ENCODE measurements at regions not wholly inside any gene's neighbourhood (a gene's known extent, or its start where the extent isn't known, plus 50 kb on each side); places are given as distances from the start of the nearest gene placed in this dataset.

DNA sequence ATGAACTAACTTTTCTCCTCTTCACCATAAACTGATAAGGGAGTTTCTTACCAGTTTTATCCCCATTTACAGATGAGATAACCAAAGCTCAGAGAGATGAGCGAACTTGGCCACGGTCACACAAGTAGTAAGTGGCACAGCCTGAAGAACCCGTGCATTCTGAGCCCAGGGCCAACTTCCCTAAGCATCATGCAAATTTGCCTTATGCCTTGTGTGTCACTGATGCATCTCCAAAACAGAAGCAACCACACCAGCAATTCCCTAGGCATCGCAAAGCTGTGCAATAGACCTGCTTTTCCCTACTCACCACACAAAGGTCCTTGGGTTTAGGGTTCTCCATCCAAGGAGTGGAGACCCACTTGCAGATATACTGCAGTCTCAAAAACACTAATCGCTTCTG is 304.5 kb upstream of the KAZN start:
- no peaks in the 10 kb centered on the region for H3K36me3 Mint-ChIP-seq (ENCODE audit: low read depth)
- intact Hi-C loops (cut with micrococcal nuclease): no loop called here
- DNase-seq (ENCODE audit: low spot score): no peak
- no peaks in the 10 kb centered on the region for H3K9me3 Mint-ChIP-seq
- H3K27me3 Mint-ChIP-seq (ENCODE audit: insufficient read depth): peaks cover 5% of the 10 kb centered on the region
- no peak overlapping the region for H3K4me3 Mint-ChIP-seq
- no peak overlapping the region for H3K27ac Mint-ChIP-seq
- no peaks in the 10 kb centered on the region for H3K4me1 Mint-ChIP-seq (ENCODE audit: low read depth)

DNA sequence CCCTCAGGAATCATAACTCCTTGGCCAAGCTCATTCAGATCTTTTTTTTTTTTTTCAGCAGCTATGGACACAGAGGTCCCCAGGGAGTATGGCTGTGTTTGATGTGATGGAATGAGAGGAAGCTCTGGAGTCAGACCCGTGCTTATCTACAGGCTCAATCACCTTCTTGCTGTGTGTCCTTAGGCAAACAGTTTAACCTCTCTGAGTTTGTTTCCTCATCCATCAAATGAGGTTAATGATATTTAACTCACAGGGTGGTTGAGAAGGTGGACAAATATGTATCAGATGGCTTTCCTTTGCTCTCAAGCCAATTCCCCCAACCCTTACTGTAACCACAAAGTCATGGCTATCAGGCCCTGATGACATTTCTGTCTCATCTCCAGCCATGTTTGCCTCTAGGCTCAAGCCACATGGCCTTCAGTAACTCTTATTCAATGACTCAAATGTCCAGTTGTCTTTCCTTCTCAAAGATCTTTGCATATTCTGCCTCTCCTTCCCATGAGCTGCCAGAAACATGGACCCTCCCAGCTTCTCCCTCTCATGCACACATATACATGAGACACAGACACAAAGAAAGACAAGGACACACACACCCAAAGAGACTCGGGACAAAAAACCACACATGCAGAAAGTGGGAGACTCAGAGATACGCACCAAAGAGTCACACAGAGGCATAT is 303.5 kb upstream of the KAZN start:
- Mint-ChIP-seq H3K9me3 (no peaks in the 10 kb centered on the region), H3K36me3 (ENCODE audit: low read depth) (no peaks in the 10 kb centered on the region), H3K4me1 (ENCODE audit: low read depth) (no peaks in the 10 kb centered on the region), H3K4me3 (no peak overlapping the region), H3K27me3 (ENCODE audit: insufficient read depth) (peaks cover 5% of the 10 kb centered on the region), H3K27ac (no peak overlapping the region)
- intact Hi-C loops (cut with micrococcal nuclease): no loop called here
- DNase-seq (ENCODE audit: low spot score): no peak

DNA sequence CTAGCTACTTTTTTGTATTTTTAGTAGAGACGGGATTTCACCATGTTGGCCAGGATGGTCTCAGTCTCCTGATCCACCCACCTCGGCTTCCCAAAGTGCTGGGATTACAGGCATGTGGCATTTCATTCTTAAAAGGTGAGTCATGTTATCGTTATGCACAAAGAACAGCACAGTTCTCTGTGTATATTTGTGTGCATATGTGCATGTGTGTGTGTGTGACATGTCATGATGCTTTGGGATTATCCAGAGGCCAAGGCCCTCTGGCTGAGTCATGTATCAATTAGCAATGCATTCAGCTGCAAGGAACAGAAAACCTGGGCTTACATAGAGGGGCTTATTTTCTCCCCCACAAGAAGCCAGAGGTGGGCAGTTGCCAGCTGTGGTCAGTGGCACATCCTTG is 301.7 kb upstream of the KAZN start:
- Mint-ChIP-seq H3K9me3 (no peaks in the 10 kb centered on the region), H3K27ac (no peak overlapping the region), H3K4me1 (ENCODE audit: low read depth) (no peaks in the 10 kb centered on the region), H3K4me3 (no peak overlapping the region), H3K36me3 (ENCODE audit: low read depth) (no peaks in the 10 kb centered on the region), H3K27me3 (ENCODE audit: insufficient read depth) (peaks cover 5% of the 10 kb centered on the region)
- intact Hi-C loops (cut with micrococcal nuclease): no loop called here
- no peak for DNase-seq (ENCODE audit: low spot score)

DNA sequence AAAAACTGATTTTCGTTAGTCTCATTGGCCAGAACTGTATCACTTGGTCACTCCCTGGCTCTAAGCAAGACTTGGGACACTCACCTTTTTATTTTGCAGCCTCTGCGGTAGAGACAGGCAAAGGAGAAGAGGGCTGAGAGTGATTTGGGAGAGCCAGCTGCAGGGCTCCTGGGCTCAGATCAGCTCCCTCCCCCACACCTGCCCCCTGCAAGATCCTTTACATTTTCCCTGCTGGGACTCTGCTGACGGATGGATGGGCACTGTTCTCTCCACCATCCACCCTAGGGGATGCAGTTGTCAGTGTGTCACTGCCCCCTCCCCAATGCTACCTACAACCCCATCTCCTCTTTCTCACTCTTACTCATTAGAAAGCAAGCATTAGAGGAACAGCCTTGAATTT is 301.1 kb upstream of the KAZN start:
- no peaks in the 10 kb centered on the region for H3K27me3 Mint-ChIP-seq (ENCODE audit: insufficient read depth)
- no peaks in the 10 kb centered on the region for H3K4me1 Mint-ChIP-seq (ENCODE audit: low read depth)
- H3K36me3 Mint-ChIP-seq (ENCODE audit: low read depth): no peaks in the 10 kb centered on the region
- no peak for DNase-seq (ENCODE audit: low spot score)
- no peak overlapping the region for H3K27ac Mint-ChIP-seq
- no peaks in the 10 kb centered on the region for H3K9me3 Mint-ChIP-seq
- intact Hi-C loops (cut with micrococcal nuclease): no loop called here
- H3K4me3 Mint-ChIP-seq: no peak overlapping the region

DNA sequence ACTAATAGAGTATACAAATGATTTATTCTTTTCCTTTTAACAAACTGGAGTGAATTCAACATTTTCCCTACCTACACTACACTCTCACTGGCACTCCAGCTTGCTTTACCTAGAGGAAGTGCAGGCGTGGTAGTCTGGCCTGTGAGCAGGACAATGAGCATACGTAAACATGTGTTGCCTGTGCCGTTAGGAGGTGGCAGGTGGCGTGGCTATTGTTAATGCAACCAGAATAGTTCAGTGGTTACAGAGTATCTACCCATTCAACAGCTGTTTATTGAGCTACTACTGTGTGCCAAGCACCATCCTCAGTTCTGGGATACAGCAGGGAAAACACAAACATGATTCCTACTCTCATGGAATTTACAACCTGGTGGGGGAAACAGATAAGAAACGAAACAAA is 299.7 kb upstream of the KAZN start:
- no peak overlapping the region for H3K4me3 Mint-ChIP-seq
- no peak overlapping the region for H3K27ac Mint-ChIP-seq
- no peaks in the 10 kb centered on the region for H3K36me3 Mint-ChIP-seq (ENCODE audit: low read depth)
- no peak for DNase-seq (ENCODE audit: low spot score)
- no peaks in the 10 kb centered on the region for H3K27me3 Mint-ChIP-seq (ENCODE audit: insufficient read depth)
- H3K9me3 Mint-ChIP-seq: no peaks in the 10 kb centered on the region
- no peaks in the 10 kb centered on the region for H3K4me1 Mint-ChIP-seq (ENCODE audit: low read depth)
- intact Hi-C loops (cut with micrococcal nuclease): no loop called here

DNA sequence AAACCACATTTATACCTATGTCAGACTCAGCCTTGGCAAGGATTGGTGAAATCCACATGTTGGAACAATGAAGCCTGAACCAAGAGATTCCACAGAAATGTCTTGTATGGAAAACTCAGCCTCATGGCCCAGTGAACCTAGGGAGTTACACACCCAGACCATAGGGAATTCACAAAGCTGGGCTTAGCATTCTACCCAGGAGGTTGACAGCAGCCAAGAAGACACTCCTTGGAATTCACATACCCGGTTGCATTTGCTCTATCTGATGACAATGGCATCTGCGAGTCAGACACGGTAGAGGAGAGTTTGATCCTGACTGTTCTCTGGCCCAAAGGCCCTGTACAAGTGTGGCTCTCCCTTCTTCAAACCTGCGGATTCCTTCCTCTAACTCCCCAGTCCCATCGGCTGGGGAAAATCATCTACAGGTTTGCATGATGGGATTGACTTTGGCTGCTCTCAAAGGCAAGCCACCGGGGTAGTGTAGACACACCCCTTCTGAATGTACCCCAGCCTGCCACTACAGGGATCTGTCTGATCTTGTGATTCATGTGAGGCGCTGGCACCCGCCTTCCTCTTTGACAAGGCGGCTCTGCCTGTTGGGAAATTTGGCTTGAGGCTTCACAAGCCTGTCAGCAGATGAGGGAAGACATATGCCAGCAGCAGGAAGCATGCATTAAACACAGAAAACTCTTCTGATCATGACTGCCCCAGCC is 297.3 kb upstream of the KAZN start:
- Mint-ChIP-seq H3K4me3 (no peak overlapping the region), H3K27ac (no peak overlapping the region), H3K36me3 (ENCODE audit: low read depth) (no peaks in the 10 kb centered on the region), H3K9me3 (no peaks in the 10 kb centered on the region), H3K27me3 (ENCODE audit: insufficient read depth) (no peaks in the 10 kb centered on the region), H3K4me1 (ENCODE audit: low read depth) (no peaks in the 10 kb centered on the region)
- intact Hi-C loops (cut with micrococcal nuclease): no loop called here
- no peak for DNase-seq (ENCODE audit: low spot score)

DNA sequence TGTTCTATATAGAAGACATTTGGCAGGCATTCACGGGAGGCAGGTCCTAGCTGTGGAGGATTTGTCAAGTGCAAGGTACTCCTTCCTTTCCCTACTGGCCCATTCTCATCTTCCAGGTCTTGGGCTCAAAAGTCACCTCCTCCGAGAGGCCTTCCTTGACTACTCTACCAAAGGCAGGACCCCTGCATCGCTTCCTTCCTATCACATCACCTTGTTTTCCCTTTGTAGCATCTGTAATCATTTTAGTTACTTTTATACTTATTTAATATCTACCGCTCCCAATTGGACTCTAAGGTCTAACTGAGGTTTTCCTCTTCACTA is 296.8 kb upstream of the KAZN start:
- H3K27me3 Mint-ChIP-seq (ENCODE audit: insufficient read depth): no peaks in the 10 kb centered on the region
- intact Hi-C loops (cut with micrococcal nuclease): no loop called here
- no peaks in the 10 kb centered on the region for H3K4me1 Mint-ChIP-seq (ENCODE audit: low read depth)
- H3K9me3 Mint-ChIP-seq: no peaks in the 10 kb centered on the region
- H3K27ac Mint-ChIP-seq: no peak overlapping the region
- DNase-seq (ENCODE audit: low spot score): no peak
- H3K36me3 Mint-ChIP-seq (ENCODE audit: low read depth): no peaks in the 10 kb centered on the region
- H3K4me3 Mint-ChIP-seq: no peak overlapping the region

DNA sequence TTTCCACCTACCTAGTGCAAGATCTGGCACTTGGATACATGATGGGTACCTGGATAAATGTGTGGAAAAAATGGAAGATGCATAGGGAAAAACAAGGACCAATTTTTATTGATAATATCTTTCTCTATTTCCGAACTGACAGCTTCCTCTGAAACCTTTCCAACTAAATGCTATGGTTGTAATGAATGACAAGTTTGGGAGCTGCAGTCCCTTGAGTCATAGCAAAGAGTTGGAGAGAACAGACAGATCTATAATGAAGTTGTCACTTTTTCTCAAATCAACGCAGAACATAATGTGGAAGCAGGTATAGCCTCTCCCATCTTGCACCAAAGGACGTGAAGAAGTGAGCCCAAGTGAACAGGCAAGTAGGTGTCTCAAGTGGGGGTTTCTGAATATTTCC is 296.5 kb upstream of the KAZN start:
- no peak for DNase-seq (ENCODE audit: low spot score)
- Mint-ChIP-seq H3K9me3 (no peaks in the 10 kb centered on the region), H3K27me3 (ENCODE audit: insufficient read depth) (no peaks in the 10 kb centered on the region), H3K4me1 (ENCODE audit: low read depth) (no peaks in the 10 kb centered on the region), H3K4me3 (no peak overlapping the region), H3K36me3 (ENCODE audit: low read depth) (no peaks in the 10 kb centered on the region), H3K27ac (no peak overlapping the region)
- intact Hi-C loops (cut with micrococcal nuclease): no loop called here

DNA sequence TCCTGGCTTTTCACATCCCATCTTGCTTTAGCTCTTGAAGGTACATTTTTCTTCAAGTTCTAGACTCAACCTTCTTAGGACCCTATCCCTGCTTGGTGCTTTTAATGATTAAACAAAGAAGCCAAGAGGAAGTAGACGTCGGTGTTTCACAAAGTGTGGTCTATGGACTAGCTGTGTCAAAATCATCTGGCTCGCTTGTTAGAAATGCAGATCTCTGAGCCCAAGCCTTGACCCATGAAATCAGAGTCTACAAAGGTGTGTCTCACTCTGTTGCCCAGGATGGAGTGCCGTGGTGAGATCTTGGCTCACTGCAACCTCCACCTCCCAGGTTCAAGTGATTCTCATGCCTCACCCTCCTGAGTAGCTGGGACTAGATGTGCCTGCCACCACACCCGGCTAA is 295.5 kb upstream of the KAZN start:
- Mint-ChIP-seq H3K27me3 (ENCODE audit: insufficient read depth) (no peaks in the 10 kb centered on the region), H3K4me1 (ENCODE audit: low read depth) (no peaks in the 10 kb centered on the region), H3K27ac (no peak overlapping the region), H3K9me3 (no peaks in the 10 kb centered on the region), H3K36me3 (ENCODE audit: low read depth) (no peaks in the 10 kb centered on the region), H3K4me3 (no peak overlapping the region)
- intact Hi-C loops (cut with micrococcal nuclease): no loop called here
- no peak for DNase-seq (ENCODE audit: low spot score)

DNA sequence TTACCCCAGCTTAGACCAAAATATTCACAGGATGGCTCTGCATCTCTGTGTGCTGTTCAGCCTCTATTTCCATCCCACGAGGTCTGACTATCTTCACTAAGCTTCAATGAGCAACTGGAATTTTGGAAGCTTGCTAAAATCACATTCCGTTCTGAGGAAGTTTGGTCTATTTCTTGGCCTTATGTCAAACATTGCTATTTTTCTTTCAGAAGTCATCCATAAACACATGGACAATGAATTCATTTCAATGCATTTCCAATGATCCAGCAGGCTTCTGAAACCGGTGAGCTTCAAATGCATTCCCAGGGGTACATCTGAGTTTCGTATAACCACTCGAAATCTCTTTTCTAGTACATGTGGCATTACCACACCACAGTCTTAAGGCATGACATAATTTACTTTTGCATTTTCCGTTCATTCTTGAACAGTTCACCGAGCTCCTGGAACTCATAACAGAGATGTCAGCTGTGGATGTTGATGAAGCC is 294.1 kb upstream of the KAZN start:
- no peak for DNase-seq (ENCODE audit: low spot score)
- Mint-ChIP-seq H3K27ac (no peak overlapping the region), H3K4me1 (ENCODE audit: low read depth) (no peaks in the 10 kb centered on the region), H3K36me3 (ENCODE audit: low read depth) (no peaks in the 10 kb centered on the region), H3K27me3 (ENCODE audit: insufficient read depth) (peaks cover 2% of the 10 kb centered on the region), H3K4me3 (no peak overlapping the region), H3K9me3 (no peaks in the 10 kb centered on the region)
- intact Hi-C loops (cut with micrococcal nuclease): no loop called here

DNA sequence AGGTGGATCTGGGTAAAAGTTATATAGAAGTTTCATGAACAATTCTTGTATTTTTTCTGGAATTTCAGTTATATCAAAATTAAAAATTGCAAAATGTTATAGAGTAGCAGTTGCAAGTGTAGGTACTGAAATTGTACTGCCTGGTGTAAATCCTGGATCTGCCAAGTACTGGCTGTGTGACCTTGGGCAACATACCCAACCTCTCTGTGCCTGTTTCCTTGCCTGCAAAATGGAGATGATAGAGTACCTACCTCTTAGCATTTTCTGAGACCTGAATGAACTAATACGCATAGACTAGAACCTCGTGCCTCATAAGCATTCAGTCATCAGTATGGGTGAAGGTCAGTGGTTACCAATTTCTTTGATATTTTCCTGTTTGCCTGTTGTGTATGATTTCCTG is 290.0 kb upstream of the KAZN start:
- DNase-seq (ENCODE audit: low spot score): no peak
- no peaks in the 10 kb centered on the region for H3K4me1 Mint-ChIP-seq (ENCODE audit: low read depth)
- H3K27ac Mint-ChIP-seq: no peak overlapping the region
- H3K36me3 Mint-ChIP-seq (ENCODE audit: low read depth): no peaks in the 10 kb centered on the region
- H3K9me3 Mint-ChIP-seq: no peaks in the 10 kb centered on the region
- peaks cover 3% of the 10 kb centered on the region for H3K27me3 Mint-ChIP-seq (ENCODE audit: insufficient read depth)
- H3K4me3 Mint-ChIP-seq: no peak overlapping the region
- intact Hi-C loops (cut with micrococcal nuclease): no loop called here

DNA sequence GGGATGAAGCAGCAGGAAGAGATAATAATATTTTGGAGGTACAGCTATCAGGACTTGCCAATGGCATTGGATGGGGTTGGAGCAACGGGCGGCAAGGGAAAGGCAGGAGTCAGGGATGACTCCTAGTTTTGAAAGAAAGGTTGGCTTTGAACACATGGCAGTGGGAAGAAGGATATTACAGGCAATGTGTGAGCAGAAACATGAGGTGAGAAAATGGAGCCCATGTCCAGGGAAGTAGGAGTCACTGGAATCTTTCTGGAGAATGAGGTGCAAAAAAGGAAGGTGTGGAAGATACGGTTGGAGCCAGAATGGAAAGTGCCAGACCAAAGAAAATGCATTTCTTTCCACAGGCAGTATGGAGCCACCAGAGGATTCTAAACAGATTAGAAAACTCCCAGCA is 288.5 kb upstream of the KAZN start:
- Mint-ChIP-seq H3K4me1 (ENCODE audit: low read depth) (no peaks in the 10 kb centered on the region), H3K9me3 (no peaks in the 10 kb centered on the region), H3K27ac (no peak overlapping the region), H3K36me3 (ENCODE audit: low read depth) (no peaks in the 10 kb centered on the region), H3K27me3 (ENCODE audit: insufficient read depth) (peaks cover 3% of the 10 kb centered on the region), H3K4me3 (no peak overlapping the region)
- intact Hi-C loops (cut with micrococcal nuclease): no loop called here
- no peak for DNase-seq (ENCODE audit: low spot score)

DNA sequence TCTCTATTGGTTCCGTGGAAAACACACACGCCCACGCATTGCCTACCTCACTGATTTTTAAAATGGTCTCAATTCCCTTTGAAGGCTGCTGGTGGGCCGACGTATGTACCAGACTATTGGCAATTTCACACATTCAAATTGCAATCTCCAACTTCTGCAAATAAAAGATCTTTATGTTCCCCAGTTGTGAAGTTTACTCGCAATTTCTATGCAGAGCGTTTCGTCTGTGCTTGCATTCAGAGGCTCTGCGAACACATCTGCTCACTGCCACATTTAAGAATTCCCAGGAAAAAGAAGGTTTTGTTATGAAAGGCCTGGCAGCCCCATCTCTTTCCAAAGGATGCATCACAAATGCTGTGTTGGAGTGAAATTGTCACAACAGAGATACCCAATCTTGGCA is 288.0 kb upstream of the KAZN start:
- intact Hi-C loops (cut with micrococcal nuclease): no loop called here
- DNase-seq (ENCODE audit: low spot score): no peak
- Mint-ChIP-seq H3K36me3 (ENCODE audit: low read depth) (no peaks in the 10 kb centered on the region), H3K4me3 (no peak overlapping the region), H3K9me3 (no peaks in the 10 kb centered on the region), H3K27me3 (ENCODE audit: insufficient read depth) (peaks cover 3% of the 10 kb centered on the region), H3K27ac (no peak overlapping the region), H3K4me1 (ENCODE audit: low read depth) (no peaks in the 10 kb centered on the region)

Measured in activated T-helper 1 cell treated with anti-CD3 and anti-CD28 coated beads, Interleukin-12 subunit alpha, Interleukin-12 subunit beta, Interleukin-2, Interleukin-4 antibody, amounts not matched to agents 30 ng/mL and 10 ng/mL and 1 ng/mL, durations not matched to agents 14 hours and 24 hours and 36 hours (primary cell).